ENCODE measurements at regions not wholly inside any gene's neighbourhood (a gene's known extent, or its start where the extent isn't known, plus 50 kb on each side); places are given as distances from the start of the nearest gene placed in this dataset.
A peak's percentile ranks its signal among the peaks of the same experiment; 100 is the strongest.

DNA sequence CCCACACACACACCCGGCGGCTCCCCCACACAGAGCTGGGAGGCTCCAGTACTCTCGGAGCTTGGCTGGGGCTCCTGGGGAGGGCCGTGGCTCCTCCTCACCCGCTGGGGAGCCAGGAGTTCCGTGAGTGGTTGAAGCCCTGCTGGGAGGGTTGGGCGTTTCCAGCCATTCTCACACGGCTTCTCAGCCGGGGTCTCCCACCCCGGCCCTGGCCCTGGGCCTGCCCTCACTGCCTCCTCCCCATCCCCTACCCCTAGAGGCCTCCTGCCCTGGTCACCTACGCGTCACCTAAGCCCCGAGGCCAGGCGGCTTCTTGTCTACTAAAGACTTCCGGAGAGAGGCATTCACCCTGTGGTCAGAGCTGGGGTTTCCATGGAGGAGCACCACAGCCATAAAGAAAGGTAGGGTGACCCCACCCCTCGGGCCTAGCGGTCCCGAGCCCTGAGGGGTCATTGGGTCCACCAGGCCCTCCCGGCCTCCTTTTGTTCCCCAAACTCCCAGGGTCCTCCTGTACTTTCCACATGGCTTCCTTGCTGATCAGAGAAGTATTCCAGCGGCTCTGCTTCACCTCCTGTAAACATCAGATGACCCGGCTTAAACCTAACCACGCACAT, 99.3 kb downstream of the TTLL2 start (continued):
- TF ChIP-seq SRSF9 (IDR thresholded peaks at IDR 0.05; ENCODE audit: borderline replicate concordance, insufficient read depth, low read depth, low read length, poor library complexity, severe bottlenecking), result no peak
- no peak for TF ChIP-seq ZNF660 (CRISPR knock-in tag; IDR thresholded peaks at IDR 0.05; ENCODE audit: borderline replicate concordance, low read depth)
- TF ChIP-seq FOXM1 (CRISPR knock-in tag; IDR thresholded peaks at IDR 0.05), result no peak
- TF ChIP-seq CREBL2 (CRISPR knock-in tag; IDR thresholded peaks at IDR 0.05; ENCODE audit: borderline replicate concordance), result peak; percentile 30; the same call in 1 of the 2 replicates
- no peak for TF ChIP-seq ZNF256 (CRISPR knock-in tag; conservative IDR thresholded peaks at IDR 0.05)
- TF ChIP-seq YY1 (IDR thresholded peaks at IDR 0.05; ENCODE audit: insufficient read depth, insufficient replicate concordance, low read depth, low read length), result peak; percentile 40
- peak; percentile 12; the same call in 1 of the 2 replicates for TF ChIP-seq TCF7 (IDR thresholded peaks at IDR 0.05; ENCODE audit: low read depth)
- TF ChIP-seq SP1 (IDR thresholded peaks at IDR 0.05), result no peak
- 0 out of 2 replicates have a peak, but pooled peaks have one; percentile 17 for TF ChIP-seq SP1 (CRISPR knock-in tag; IDR thresholded peaks at IDR 0.05)
- TF ChIP-seq ZNF792 (CRISPR knock-in tag; IDR thresholded peaks at IDR 0.05), result peak; percentile 28; the same call in 1 of the 2 replicates
- TF ChIP-seq DMAP1 (CRISPR knock-in tag; IDR thresholded peaks at IDR 0.05), result peak; percentile 71; the same call in 1 of the 2 replicates
- no peak for TF ChIP-seq ZBTB7A (CRISPR knock-in tag; IDR thresholded peaks at IDR 0.05)
- no peak; the same call in 1 of the 2 replicates for TF ChIP-seq ZNF460 (CRISPR knock-in tag; IDR thresholded peaks at IDR 0.05; ENCODE audit: borderline replicate concordance)
- TF ChIP-seq SRY (CRISPR knock-in tag; IDR thresholded peaks at IDR 0.05), result peak; percentile 58; the same call in 1 of the 2 replicates
- no peak for TF ChIP-seq BRD4 (CRISPR knock-in tag; IDR thresholded peaks at IDR 0.05)
- TF ChIP-seq GABPA (IDR thresholded peaks at IDR 0.05; ENCODE audit: low read depth, low read length), result no peak
- TF ChIP-seq GABPA (CRISPR knock-in tag; IDR thresholded peaks at IDR 0.05; ENCODE audit: low read depth), result peak; percentile 67
- TF ChIP-seq ZNF569 (CRISPR knock-in tag; IDR thresholded peaks at IDR 0.05; ENCODE audit: borderline replicate concordance), result no peak
- TF ChIP-seq, protein P1, sequence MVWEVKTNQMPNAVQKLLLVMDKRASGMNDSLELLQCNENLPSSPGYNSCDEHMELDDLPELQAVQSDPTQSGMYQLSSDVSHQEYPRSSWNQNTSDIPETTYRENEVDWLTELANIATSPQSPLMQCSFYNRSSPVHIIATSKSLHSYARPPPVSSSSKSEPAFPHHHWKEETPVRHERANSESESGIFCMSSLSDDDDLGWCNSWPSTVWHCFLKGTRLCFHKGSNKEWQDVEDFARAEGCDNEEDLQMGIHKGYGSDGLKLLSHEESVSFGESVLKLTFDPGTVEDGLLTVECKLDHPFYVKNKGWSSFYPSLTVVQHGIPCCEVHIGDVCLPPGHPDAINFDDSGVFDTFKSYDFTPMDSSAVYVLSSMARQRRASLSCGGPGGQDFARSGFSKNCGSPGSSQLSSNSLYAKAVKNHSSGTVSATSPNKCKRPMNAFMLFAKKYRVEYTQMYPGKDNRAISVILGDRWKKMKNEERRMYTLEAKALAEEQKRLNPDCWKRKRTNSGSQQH (CRISPR knock-in tag; IDR thresholded peaks at IDR 0.05; ENCODE audit: low read depth), result no peak
- TF ChIP-seq MTA3 (CRISPR knock-in tag; IDR thresholded peaks at IDR 0.05), result no peak
- 0 out of 2 replicates have a peak, but pooled peaks have one; percentile 30 for TF ChIP-seq ZMAT3 (CRISPR knock-in tag; conservative IDR thresholded peaks at IDR 0.05)
- peak; percentile 37; the same call in 1 of the 2 replicates for TF ChIP-seq ELF1 (CRISPR knock-in tag; IDR thresholded peaks at IDR 0.05)
- TF ChIP-seq, protein P2, sequence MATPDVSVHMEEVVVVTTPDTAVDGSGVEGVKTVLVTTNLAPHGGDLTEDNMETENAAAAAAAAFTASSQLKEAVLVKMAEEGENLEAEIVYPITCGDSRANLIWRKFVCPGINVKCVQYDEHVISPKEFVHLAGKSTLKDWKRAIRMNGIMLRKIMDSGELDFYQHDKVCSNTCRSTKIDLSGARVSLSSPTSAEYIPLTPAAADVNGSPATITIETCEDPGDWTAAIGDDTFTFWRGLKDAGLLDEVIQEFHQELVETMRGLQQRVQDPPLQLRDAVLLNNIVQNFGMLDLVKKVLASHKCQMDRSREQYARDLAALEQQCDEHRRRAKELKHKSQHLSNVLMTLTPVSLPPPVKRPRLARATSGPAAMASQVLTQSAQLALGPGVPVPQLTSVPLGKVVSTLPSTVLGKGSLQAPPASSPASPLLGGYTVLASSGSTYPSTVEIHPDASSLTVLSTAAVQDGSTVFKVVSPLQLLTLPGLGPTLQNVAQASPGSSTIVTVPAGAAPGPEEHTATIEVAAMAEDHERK (CRISPR knock-in tag; IDR thresholded peaks at IDR 0.05; ENCODE audit: low read depth), result no peak
- peak; percentile 75 for TF ChIP-seq TARDBP (CRISPR knock-in tag; IDR thresholded peaks at IDR 0.05)
- no peak for TF ChIP-seq MIER2 (CRISPR knock-in tag; IDR thresholded peaks at IDR 0.05)
- TF ChIP-seq, protein P3, sequence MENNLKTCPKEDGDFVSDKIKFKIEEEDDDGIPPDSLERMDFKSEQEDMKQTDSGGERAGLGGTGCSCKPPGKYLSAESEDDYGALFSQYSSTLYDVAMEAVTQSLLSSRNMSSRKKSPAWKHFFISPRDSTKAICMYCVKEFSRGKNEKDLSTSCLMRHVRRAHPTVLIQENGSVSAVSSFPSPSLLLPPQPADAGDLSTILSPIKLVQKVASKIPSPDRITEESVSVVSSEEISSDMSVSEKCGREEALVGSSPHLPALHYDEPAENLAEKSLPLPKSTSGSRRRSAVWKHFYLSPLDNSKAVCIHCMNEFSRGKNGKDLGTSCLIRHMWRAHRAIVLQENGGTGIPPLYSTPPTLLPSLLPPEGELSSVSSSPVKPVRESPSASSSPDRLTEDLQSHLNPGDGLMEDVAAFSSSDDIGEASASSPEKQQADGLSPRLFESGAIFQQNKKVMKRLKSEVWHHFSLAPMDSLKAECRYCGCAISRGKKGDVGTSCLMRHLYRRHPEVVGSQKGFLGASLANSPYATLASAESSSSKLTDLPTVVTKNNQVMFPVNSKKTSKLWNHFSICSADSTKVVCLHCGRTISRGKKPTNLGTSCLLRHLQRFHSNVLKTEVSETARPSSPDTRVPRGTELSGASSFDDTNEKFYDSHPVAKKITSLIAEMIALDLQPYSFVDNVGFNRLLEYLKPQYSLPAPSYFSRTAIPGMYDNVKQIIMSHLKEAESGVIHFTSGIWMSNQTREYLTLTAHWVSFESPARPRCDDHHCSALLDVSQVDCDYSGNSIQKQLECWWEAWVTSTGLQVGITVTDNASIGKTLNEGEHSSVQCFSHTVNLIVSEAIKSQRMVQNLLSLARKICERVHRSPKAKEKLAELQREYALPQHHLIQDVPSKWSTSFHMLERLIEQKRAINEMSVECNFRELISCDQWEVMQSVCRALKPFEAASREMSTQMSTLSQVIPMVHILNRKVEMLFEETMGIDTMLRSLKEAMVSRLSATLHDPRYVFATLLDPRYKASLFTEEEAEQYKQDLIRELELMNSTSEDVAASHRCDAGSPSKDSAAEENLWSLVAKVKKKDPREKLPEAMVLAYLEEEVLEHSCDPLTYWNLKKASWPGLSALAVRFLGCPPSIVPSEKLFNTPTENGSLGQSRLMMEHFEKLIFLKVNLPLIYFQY (CRISPR knock-in tag; IDR thresholded peaks at IDR 0.05; ENCODE audit: borderline replicate concordance), result no peak
